ENCODE measurements at regions not wholly inside any gene's neighbourhood (a gene's known extent, or its start where the extent isn't known, plus 50 kb on each side); places are given as distances from the start of the nearest gene placed in this dataset.

DNA sequence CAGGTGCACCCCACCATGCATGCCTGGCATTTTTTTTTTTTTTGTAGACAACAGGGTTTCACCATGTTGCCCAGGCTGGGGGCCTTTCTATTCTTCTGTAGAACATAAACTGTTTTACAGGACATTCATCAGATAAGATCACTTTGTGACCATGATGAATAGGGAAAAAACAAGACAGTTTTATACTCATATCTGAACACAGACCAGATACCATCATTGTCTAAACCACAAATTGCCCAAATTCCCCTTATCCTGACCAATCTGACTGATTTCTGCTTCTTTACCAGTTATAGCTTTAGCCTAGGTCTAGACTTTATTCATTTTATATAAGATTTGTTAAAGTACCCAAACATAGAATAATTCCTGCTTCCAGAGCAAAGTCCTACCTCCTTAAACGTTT lies 1699.3 kb upstream of the TMEFF2 start:
- CTCF ChIA-PET, result no interaction called here

GRCh38 chr2:193891023-193891422 lies 1696.3 kb upstream of the TMEFF2 start:
- no peak for DNase-seq (ENCODE audit: low spot score)
- POLR2A ChIA-PET (ENCODE audit: low non-redundant PET), result no interaction called here
- TF ChIP-seq EZH2 (IDR thresholded peaks at IDR 0.05; ENCODE audit: borderline replicate concordance, low read depth, low read length, poor library complexity, severe bottlenecking) (no peak), CTCF (conservative IDR thresholded peaks at IDR 0.05; ENCODE audit: low read depth, low read length) (no peak)
- H3K27ac ChIP-seq (ENCODE audit: low read depth, low read length, poor library complexity, severe bottlenecking), result no peak overlapping the region
- H3K4me3 ChIP-seq (ENCODE audit: low read depth, low read length, poor library complexity, severe bottlenecking), result no peak overlapping the region
- H3K9me3 ChIP-seq (ENCODE audit: low read depth, low read length, poor library complexity, severe bottlenecking), result no peaks in the 10 kb centered on the region
- CTCF ChIA-PET, result no interaction called here
- intact Hi-C loops (cut with micrococcal nuclease; ENCODE audit: unreplicated experiment), result loop anchor here (10.0 kb wide), 1 partner anchor 644 kb away; no protein-coding TSS in a partner anchor
- no peaks in the 10 kb centered on the region for H3K4me1 ChIP-seq (ENCODE audit: insufficient read depth, low read length, poor library complexity, severe bottlenecking)
- no TSS peak for BruUV-seq (replicated peaks)
- no peaks in the 10 kb centered on the region for H3K27me3 ChIP-seq (replicated peaks; ENCODE audit: insufficient read depth, low read depth, low read length, poor library complexity)
- H3K36me3 ChIP-seq (ENCODE audit: insufficient read depth, low read length, poor library complexity, severe bottlenecking), result no peaks in the 10 kb centered on the region

More for the DNA sequence above, 1699.3 kb upstream of the TMEFF2 start:
- no peak overlapping the region for H3K27ac ChIP-seq (ENCODE audit: low read depth, low read length, poor library complexity, severe bottlenecking)
- DNase-seq (ENCODE audit: low spot score), result no peak
- H3K36me3 ChIP-seq (ENCODE audit: insufficient read depth, low read length, poor library complexity, severe bottlenecking), result no peaks in the 10 kb centered on the region
- H3K27me3 ChIP-seq (replicated peaks; ENCODE audit: insufficient read depth, low read depth, low read length, poor library complexity), result no peaks in the 10 kb centered on the region
- intact Hi-C loops (cut with micrococcal nuclease; ENCODE audit: unreplicated experiment), result loop anchor here (10.0 kb wide), 1 partner anchor 641 kb away; no protein-coding TSS in a partner anchor
- BruUV-seq (replicated peaks), result no TSS peak
- H3K4me1 ChIP-seq (ENCODE audit: insufficient read depth, low read length, poor library complexity, severe bottlenecking), result no peaks in the 10 kb centered on the region
- POLR2A ChIA-PET (ENCODE audit: low non-redundant PET), result interaction anchor here (0.7 kb wide), 1 partner anchor 1433 kb away, joined by 11 read pairs; no protein-coding TSS in a partner anchor
- no peak for TF ChIP-seq CTCF (conservative IDR thresholded peaks at IDR 0.05; ENCODE audit: low read depth, low read length)
- no peak for TF ChIP-seq EZH2 (IDR thresholded peaks at IDR 0.05; ENCODE audit: borderline replicate concordance, low read depth, low read length, poor library complexity, severe bottlenecking)
- H3K9me3 ChIP-seq (ENCODE audit: low read depth, low read length, poor library complexity, severe bottlenecking), result no peaks in the 10 kb centered on the region
- no peak overlapping the region for H3K4me3 ChIP-seq (ENCODE audit: low read depth, low read length, poor library complexity, severe bottlenecking)

GRCh38 chr2:193885419-193885818 lies 1690.7 kb upstream of the TMEFF2 start:
- POLR2A ChIA-PET (ENCODE audit: low non-redundant PET), result interaction anchor here (1.2 kb wide), 1 partner anchor 16 kb away, joined by 3 read pairs; no protein-coding TSS in a partner anchor
- CTCF ChIA-PET, result no interaction called here
- Histone ChIP-seq H3K9me3 (ENCODE audit: low read depth, low read length, poor library complexity, severe bottlenecking) (no peaks in the 10 kb centered on the region), H3K27ac (ENCODE audit: low read depth, low read length, poor library complexity, severe bottlenecking) (no peak overlapping the region), H3K27me3 (replicated peaks; ENCODE audit: insufficient read depth, low read depth, low read length, poor library complexity) (no peaks in the 10 kb centered on the region), H3K4me3 (ENCODE audit: low read depth, low read length, poor library complexity, severe bottlenecking) (no peak overlapping the region), H3K4me1 (ENCODE audit: insufficient read depth, low read length, poor library complexity, severe bottlenecking) (no peaks in the 10 kb centered on the region), H3K36me3 (ENCODE audit: insufficient read depth, low read length, poor library complexity, severe bottlenecking) (no peaks in the 10 kb centered on the region)
- BruUV-seq (replicated peaks), result no TSS peak
- no peak for TF ChIP-seq CTCF (conservative IDR thresholded peaks at IDR 0.05; ENCODE audit: low read depth, low read length)
- TF ChIP-seq EZH2 (IDR thresholded peaks at IDR 0.05; ENCODE audit: borderline replicate concordance, low read depth, low read length, poor library complexity, severe bottlenecking), result no peak
- DNase-seq (ENCODE audit: low spot score), result no peak
- intact Hi-C loops (cut with micrococcal nuclease; ENCODE audit: unreplicated experiment), result no loop called here
